ENCODE measurements at regions not wholly inside any gene's neighbourhood (a gene's known extent, or its start where the extent isn't known, plus 50 kb on each side); places are given as distances from the start of the nearest gene placed in this dataset.

DNA sequence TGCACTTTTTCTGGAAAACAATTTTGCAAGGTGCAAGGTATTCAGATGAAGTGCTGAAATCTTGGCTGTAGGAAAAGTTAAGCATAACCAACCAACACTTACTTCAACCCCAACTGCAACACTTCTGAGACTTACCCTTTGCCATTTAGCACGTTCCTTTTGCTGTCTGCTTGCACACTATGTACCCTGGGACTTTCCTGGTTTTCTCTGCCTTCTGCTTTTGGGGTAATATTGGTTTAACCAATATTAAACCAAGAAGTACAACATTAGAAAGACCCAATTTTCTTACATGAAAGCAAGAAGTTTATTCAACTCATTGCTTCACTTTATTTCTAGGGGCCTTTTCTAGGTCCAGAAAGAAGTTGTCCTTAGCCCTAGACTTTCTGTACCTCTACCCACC, 193.0 kb downstream of the HLX start:
- DNase-seq, result no peak

GRCh38 chr1:221074332-221074731, 195.1 kb downstream of the HLX start:
- DNase-seq, result peak; percentile 75

DNA sequence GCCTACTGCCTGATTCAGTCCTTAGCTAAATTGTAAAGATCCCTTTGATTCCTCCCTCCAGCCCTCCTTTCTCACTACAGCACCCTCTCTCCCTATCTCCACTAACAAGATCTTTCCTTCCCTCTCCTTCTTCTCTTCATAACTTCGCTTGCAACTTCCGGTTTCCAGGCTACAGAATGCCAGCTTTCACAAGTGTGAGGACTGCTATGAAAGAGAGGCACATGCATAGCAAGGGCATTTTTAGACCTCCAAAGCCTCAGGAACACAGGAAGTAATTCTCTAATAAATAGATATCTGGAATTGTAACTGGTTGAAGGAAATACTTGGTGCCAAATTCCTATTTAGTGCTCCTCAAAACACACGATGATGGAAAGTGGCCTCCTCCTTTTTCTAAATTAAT, 196.7 kb downstream of the HLX start:
- DNase-seq, result no peak

GRCh38 chr1:221076391-221076811, 197.2 kb downstream of the HLX start:
- no peak for DNase-seq

DNA sequence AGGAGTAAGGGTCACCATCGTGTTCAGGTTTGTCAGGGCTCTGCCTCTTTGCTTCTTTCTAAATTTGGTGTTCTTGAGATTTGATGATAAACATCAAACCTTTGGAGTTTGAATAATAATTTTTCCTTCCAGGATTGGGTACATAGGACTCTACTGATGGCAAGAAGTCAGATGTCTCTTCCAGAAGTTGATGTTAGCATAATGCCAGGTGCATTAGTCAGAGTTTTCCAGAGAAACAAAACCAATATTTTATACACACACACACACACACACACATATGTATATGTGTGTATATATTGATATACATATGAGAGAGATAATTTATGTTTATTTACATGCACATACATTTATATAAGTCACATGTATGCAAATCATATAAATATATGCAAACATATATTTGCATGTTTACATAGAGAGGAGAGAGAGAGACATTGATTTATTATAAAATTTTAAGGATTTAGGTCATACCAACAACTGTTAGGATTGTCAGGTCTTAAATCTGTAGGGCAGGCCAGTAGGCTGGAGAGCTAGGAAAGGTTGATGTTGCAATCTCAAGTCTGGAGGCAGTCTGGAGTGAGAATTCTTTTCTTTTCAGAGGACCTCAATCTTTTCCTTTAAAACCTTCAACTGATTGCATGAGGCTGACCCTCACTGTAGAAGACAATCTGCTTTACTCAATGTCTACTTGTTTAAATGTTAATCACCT, 199.2 kb downstream of the HLX start:
- DNase-seq, result no peak

DNA sequence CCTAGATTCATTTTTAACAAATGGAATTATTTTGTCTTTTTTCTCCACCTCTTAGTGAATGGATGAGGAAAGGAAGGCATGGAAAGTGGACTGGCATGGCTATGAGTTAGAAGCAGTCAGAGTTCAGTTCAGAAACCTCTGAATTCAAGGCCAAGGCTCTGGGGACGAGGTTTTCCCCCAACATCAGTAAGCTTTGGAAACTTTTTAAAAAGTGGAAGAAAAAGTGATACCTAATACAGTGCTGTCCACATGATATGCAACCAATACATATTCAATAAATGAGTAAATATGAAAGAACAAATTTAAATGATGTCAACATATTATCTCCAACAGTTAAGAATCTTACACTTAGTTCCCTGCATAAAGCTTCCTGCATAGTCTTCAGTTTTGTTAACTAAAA, 204.7 kb downstream of the HLX start:
- DNase-seq, result no peak

GRCh38 chr1:221084681-221085080, 205.4 kb downstream of the HLX start:
- DNase-seq, result no peak

- no peak for DNase-seq
Measured at GRCh38 chr1:221085701-221086375, 206.6 kb downstream of the HLX start.

DNA sequence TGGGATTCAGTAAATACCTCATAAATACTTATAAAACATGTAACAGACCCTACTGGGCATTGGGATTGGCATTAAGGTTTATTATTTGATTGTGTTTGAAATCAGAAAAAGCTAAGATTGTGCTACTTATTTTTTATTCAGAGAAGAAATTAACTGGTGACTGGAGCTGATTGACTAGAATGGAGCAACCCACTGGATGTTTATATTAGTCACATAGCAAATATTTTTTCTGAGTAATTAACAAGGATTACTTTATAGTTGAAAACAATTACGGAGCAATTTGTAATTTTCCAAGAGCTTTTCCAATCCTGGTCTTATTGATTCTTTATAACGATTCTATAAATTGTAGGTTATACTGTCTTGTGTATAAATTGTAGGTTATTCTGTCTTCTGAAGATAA, 208.7 kb downstream of the HLX start:
- no peak for DNase-seq

DNA sequence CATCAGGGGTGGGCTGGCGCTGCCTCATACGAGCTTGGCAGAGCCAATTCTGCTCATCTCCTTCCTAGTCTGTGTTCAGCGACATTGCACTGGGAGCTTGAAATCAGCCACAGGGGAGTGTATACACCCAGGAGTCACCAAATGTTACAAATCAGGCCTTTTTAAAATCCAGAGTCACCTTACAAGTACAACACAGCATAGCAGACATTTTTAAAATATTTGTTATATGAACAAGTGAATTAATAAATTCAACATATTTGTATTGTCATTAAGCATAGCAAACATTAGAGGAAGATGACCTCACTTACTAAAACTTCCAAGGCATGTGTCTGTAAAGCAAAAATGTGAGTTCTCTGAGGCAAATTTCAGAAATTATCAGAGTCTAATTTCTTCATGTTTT, 210.0 kb downstream of the HLX start:
- DNase-seq, result no peak

DNA sequence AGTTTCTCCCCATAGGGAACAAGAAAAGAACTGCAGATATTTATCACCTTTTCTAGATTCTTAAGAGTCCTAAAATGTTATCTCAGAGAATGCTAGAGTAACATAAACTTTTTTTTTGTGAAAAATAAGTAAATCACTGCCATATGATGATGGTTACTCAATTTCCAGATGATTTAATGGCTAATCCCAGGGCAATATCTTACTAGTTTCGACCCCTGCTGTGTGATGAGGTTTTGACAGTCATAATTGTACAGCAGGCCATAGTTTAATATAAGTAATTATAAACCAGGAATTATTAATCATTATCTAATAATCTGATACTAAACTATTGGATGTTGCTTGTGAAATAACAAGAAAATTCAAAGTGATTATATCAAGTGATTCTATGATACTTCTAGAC, 210.6 kb downstream of the HLX start:
- DNase-seq, result no peak

GRCh38 chr1:221093903-221094791, 214.9 kb downstream of the HLX start:
- DNase-seq, result no peak

GRCh38 chr1:221097479-221098281, 218.4 kb downstream of the HLX start:
- peak; percentile 96 for DNase-seq

GRCh38 chr1:221098471-221099405, 219.5 kb downstream of the HLX start:
- peak; percentile 65 for DNase-seq

DNA sequence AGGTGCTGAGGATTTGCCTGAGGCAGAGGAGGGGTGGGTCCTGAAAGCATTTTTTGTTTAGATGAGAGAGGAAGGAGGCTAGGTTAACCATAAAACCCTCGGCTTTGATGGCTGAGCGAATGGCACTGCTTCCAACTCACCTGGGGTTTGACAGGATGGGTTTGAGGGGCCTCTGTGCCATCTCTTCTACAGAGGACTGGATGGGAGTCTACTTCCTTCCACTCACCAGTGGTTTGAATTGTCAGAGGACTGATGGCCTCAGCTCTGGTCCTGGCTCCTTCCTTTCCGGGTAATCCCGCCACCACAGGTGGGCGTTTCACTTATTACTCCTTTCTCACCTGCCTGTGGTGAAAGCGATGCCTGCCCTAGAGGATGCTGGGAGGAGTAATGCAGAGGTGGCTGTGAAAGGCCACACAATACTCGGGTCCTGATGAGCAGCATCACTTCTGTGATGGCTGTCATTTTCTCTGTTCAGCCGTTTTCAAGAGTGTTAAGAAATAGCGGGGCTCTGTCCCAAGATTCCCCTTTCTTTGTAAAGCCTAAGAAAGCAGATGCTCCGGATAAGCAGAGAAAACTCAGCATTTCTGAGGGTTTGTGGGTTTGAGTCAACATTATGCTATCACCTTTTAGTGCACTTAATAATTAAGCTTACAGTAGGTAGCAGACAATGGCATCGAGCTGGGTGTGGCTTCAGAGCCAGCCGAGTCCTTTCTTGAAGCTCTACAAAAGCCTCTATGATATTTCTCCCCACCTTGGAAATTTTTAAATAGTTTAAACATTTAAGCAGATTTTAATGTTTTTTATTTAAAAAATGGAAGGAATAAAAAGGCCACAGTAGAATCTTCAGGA, 220.7 kb downstream of the HLX start:
- no peak for DNase-seq

GRCh38 chr1:221100611-221101010, 221.4 kb downstream of the HLX start:
- peak; percentile 57 for DNase-seq

- DNase-seq, result no peak
Measured at GRCh38 chr1:221101807-221102605, 222.8 kb downstream of the HLX start.

- DNase-seq, result no peak
Measured at GRCh38 chr1:221104596-221104995, 225.4 kb downstream of the HLX start.

GRCh38 chr1:221105578-221105977, 226.3 kb downstream of the HLX start:
- DNase-seq, result no peak

DNA sequence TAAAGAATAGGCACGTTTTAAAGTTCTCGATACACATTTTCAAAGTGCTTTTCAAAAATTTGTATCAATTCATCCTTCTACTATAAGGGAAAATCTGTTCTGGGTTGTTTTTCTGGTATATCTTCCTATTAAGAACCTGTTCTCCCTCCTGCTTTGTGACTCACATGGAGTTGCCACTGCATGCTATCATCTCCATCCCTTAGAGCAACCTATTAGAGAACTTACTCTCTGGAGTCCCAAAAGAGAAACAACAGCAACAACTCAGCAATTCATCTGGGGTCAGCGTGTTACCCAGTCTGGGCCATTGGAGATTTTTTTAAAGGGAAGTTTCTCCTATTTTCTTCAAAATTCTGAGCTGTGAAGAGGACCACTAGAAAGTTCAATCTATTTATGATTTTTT, 227.4 kb downstream of the HLX start:
- no peak for DNase-seq
